Kidney capillary endothelial cell (primary cell): ENCODE measurements at regions not wholly inside any gene's neighbourhood (a gene's known extent, or its start where the extent isn't known, plus 50 kb on each side); places are given as distances from the start of the nearest gene placed in this dataset.
A peak's percentile ranks its signal among the peaks of the same experiment; 100 is the strongest.

Source experiments
- DNase-seq: peaks from one replicate; pipeline ENCODE4 v3.0.0-alpha.2; 2018; ENCODE audit warnings: low spot score

GRCh38 chr4:133741766-133742165 is 459.8 kb downstream of the PABPC4L start:
- no peak for DNase-seq

- DNase-seq: no peak
Measured at GRCh38 chr4:133720001-133720400, 481.6 kb downstream of the PABPC4L start.

- DNase-seq: no peak
Measured at GRCh38 chr4:133719098-133719497, 482.5 kb downstream of the PABPC4L start.

GRCh38 chr4:133714211-133714610 is 487.4 kb downstream of the PABPC4L start:
- DNase-seq: no peak

- DNase-seq: no peak
Measured at GRCh38 chr4:133713340-133713739, 488.2 kb downstream of the PABPC4L start.

- no peak for DNase-seq
Measured at GRCh38 chr4:133711817-133712216, 489.8 kb downstream of the PABPC4L start.

GRCh38 chr4:133694416-133694815 is 507.2 kb downstream of the PABPC4L start:
- no peak for DNase-seq

- no peak for DNase-seq
Measured at GRCh38 chr4:133683967-133684366, 517.6 kb downstream of the PABPC4L start.

GRCh38 chr4:133668061-133668851 is 519.2 kb downstream of the PCDH10 start:
- DNase-seq: no peak

GRCh38 chr4:133647206-133647605 is 498.1 kb downstream of the PCDH10 start:
- DNase-seq: no peak

- DNase-seq: no peak
Measured at GRCh38 chr4:133641191-133641590, 492.1 kb downstream of the PCDH10 start.

- DNase-seq: no peak
Measured at GRCh38 chr4:133638751-133639150, 489.7 kb downstream of the PCDH10 start.

GRCh38 chr4:133637161-133637560 is 488.1 kb downstream of the PCDH10 start:
- no peak for DNase-seq

- no peak for DNase-seq
Measured at GRCh38 chr4:133624744-133625143, 475.6 kb downstream of the PCDH10 start.

GRCh38 chr4:133623847-133624246 is 474.8 kb downstream of the PCDH10 start:
- no peak for DNase-seq

GRCh38 chr4:133621628-133622027 is 472.5 kb downstream of the PCDH10 start:
- no peak for DNase-seq

GRCh38 chr4:133620555-133620954 is 471.5 kb downstream of the PCDH10 start:
- no peak for DNase-seq

- DNase-seq: no peak
Measured at GRCh38 chr4:133618963-133619362, 469.9 kb downstream of the PCDH10 start.

GRCh38 chr4:133600008-133600407 is 450.9 kb downstream of the PCDH10 start:
- no peak for DNase-seq

GRCh38 chr4:133598779-133599178 is 449.7 kb downstream of the PCDH10 start:
- peak; percentile 29 for DNase-seq

GRCh38 chr4:133597251-133597650 is 448.2 kb downstream of the PCDH10 start:
- no peak for DNase-seq

- DNase-seq: no peak
Measured at GRCh38 chr4:133596459-133596858, 447.4 kb downstream of the PCDH10 start.

GRCh38 chr4:133594390-133595207 is 445.5 kb downstream of the PCDH10 start:
- DNase-seq: no peak
